ENCODE measurements at regions not wholly inside any gene's neighbourhood (a gene's known extent, or its start where the extent isn't known, plus 50 kb on each side); places are given as distances from the start of the nearest gene placed in this dataset.

GRCh38 chr13:106286811-106287210, 248.7 kb downstream of the EFNB2 start (continued):
- TF ChIP-seq, protein P1, sequence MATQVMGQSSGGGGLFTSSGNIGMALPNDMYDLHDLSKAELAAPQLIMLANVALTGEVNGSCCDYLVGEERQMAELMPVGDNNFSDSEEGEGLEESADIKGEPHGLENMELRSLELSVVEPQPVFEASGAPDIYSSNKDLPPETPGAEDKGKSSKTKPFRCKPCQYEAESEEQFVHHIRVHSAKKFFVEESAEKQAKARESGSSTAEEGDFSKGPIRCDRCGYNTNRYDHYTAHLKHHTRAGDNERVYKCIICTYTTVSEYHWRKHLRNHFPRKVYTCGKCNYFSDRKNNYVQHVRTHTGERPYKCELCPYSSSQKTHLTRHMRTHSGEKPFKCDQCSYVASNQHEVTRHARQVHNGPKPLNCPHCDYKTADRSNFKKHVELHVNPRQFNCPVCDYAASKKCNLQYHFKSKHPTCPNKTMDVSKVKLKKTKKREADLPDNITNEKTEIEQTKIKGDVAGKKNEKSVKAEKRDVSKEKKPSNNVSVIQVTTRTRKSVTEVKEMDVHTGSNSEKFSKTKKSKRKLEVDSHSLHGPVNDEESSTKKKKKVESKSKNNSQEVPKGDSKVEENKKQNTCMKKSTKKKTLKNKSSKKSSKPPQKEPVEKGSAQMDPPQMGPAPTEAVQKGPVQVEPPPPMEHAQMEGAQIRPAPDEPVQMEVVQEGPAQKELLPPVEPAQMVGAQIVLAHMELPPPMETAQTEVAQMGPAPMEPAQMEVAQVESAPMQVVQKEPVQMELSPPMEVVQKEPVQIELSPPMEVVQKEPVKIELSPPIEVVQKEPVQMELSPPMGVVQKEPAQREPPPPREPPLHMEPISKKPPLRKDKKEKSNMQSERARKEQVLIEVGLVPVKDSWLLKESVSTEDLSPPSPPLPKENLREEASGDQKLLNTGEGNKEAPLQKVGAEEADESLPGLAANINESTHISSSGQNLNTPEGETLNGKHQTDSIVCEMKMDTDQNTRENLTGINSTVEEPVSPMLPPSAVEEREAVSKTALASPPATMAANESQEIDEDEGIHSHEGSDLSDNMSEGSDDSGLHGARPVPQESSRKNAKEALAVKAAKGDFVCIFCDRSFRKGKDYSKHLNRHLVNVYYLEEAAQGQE (IDR thresholded peaks at IDR 0.05; ENCODE audit: low read depth) = no peak

- Histone ChIP-seq H4K20me1 (ENCODE audit: insufficient read depth) (no peaks in the 10 kb centered on the region), H3K36me3 (ENCODE audit: control insufficient read depth in 1 of 2, insufficient read depth in 2 of 2, low read length in 2 of 2) (no peaks in the 10 kb centered on the region), H3K9me3 (ENCODE audit: control insufficient read depth in 1 of 2, insufficient read depth in 1 of 2, low read depth in 1 of 2, low read length in 2 of 2) (no peaks in the 10 kb centered on the region), H3K4me3 (replicated peaks in 1 of 2; ENCODE audit: low read depth in 1 of 2, low read length in 2 of 2) (no peak overlapping the region), H3K4me2 (ENCODE audit: low read length) (no peak overlapping the region), H3K79me2 (ENCODE audit: insufficient read depth, low read length) (no peaks in the 10 kb centered on the region), H3K9ac (ENCODE audit: low read length) (no peak overlapping the region), H2AFZ (ENCODE audit: low read depth, low read length, poor library complexity, severe bottlenecking) (no peak overlapping the region), H3K27ac (ENCODE audit: low read depth, low read length) (no peak overlapping the region), H3K9me2 (ENCODE audit: insufficient read depth) (no peaks in the 10 kb centered on the region), H3K4me1 (ENCODE audit: control insufficient read depth in 1 of 2, insufficient read depth in 2 of 2, low read length in 2 of 2) (no peaks in the 10 kb centered on the region), H3K27me3 (ENCODE audit: insufficient read depth, low read length) (no peaks in the 10 kb centered on the region)
- ChIA-PET POLR2A (no interaction called here), RAD21 (ENCODE audit: low non-redundant PET in 1 of 2, low total read pairs in 2 of 2, uncharacterized antibody in 2 of 2, unreplicated experiment in 2 of 2) (no interaction called here), CTCF (no interaction called here)
- ATAC-seq (no peak), DNase-seq (ENCODE audit: low read depth, low spot score) (no peak)
- intact Hi-C loops (cut with micrococcal nuclease) = no loop called here
- no TSS peak for BruUV-seq (replicated peaks)
- TF ChIP-seq EZH2phosphoT487 (IDR thresholded peaks at IDR 0.05; ENCODE audit: borderline replicate concordance) (no peak), ATF3 (IDR thresholded peaks at IDR 0.05) (no peak), TCF7L2 (IDR thresholded peaks at IDR 0.05; ENCODE audit: borderline replicate concordance, extremely low read depth, insufficient read depth, insufficient read length) (no peak), EZH2 (IDR thresholded peaks at IDR 0.05) (no peak), ZFX (IDR thresholded peaks at IDR 0.05) (no peak), SIN3A (IDR thresholded peaks at IDR 0.05; ENCODE audit: low read depth) (no peak), CBX3 (IDR thresholded peaks at IDR 0.05; ENCODE audit: low read depth) (no peak), ELF1 (IDR thresholded peaks at IDR 0.05; ENCODE audit: borderline replicate concordance, low read depth) (no peak), EGR1 (IDR thresholded peaks at IDR 0.05; ENCODE audit: low read depth) (no peak), FOSL1 (IDR thresholded peaks at IDR 0.05; ENCODE audit: low read depth) (no peak), SRF (IDR thresholded peaks at IDR 0.05; ENCODE audit: low read depth) (no peak), CEBPB (IDR thresholded peaks at IDR 0.05; ENCODE audit: low read depth) (no peak), YY1 (IDR thresholded peaks at IDR 0.05; ENCODE audit: extremely low read depth, insufficient replicate concordance, low read depth, low read length) (no peak), RAD21 (IDR thresholded peaks at IDR 0.05; ENCODE audit: low read depth) (no peak)
- TF ChIP-seq, protein P1 (IDR thresholded peaks at IDR 0.05; ENCODE audit: low read depth) = no peak
- TF ChIP-seq, protein P2, sequence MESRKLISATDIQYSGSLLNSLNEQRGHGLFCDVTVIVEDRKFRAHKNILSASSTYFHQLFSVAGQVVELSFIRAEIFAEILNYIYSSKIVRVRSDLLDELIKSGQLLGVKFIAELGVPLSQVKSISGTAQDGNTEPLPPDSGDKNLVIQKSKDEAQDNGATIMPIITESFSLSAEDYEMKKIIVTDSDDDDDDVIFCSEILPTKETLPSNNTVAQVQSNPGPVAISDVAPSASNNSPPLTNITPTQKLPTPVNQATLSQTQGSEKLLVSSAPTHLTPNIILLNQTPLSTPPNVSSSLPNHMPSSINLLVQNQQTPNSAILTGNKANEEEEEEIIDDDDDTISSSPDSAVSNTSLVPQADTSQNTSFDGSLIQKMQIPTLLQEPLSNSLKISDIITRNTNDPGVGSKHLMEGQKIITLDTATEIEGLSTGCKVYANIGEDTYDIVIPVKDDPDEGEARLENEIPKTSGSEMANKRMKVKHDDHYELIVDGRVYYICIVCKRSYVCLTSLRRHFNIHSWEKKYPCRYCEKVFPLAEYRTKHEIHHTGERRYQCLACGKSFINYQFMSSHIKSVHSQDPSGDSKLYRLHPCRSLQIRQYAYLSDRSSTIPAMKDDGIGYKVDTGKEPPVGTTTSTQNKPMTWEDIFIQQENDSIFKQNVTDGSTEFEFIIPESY (IDR thresholded peaks at IDR 0.05; ENCODE audit: extremely low read depth, insufficient replicate concordance, low read length) = no peak
Measured at GRCh38 chr13:106284358-106284757, 251.1 kb downstream of the EFNB2 start.

All from HCT116 (cell line).